HEK293T (cell line): ENCODE measurements at regions not wholly inside any gene's neighbourhood (a gene's known extent, or its start where the extent isn't known, plus 50 kb on each side); places are given as distances from the start of the nearest gene placed in this dataset.

Experiments used
- CTCF ChIA-PET: fragments of 350-600 bp; formaldehyde crosslinking; extraction: SDS; loops from one replicate; lab custom pipeline; 2021; ENCODE audit warnings: antibody characterized with exemption, inconsistent platforms; lab: Yijun Ruan, JAX
- POLR2A ChIA-PET: fragments of 350-600 bp; formaldehyde crosslinking; extraction: SDS; loops from one replicate; lab custom pipeline; 2020; ENCODE audit warnings: antibody characterized with exemption, inconsistent platforms; lab: Yijun Ruan, JAX
- DNase-seq: peaks from one replicate; pipeline ENCODE4 v3.0.0; 2012; ENCODE audit warnings: mixed read lengths; ENCODE audit errors: extremely low spot score
- ARNT ChIP-seq: fragments of 450-650 bp; IDR thresholded peaks from 2 replicates; pipeline ENCODE4 v1.6.1; 2017; ENCODE audit warnings: mild to moderate bottlenecking
- BHLHE40 ChIP-seq: fragments of 450-650 bp; IDR thresholded peaks from 2 replicates; pipeline ENCODE4 v1.6.1; 2016; ENCODE audit warnings: mild to moderate bottlenecking, moderate library complexity, borderline replicate concordance
- CTBP1 ChIP-seq: fragments of 450-650 bp; IDR thresholded peaks from 2 replicates; pipeline ENCODE4 v1.6.1; 2016; ENCODE audit warnings: borderline replicate concordance
- ELF4 ChIP-seq: fragments of 450-650 bp; IDR thresholded peaks from 2 replicates; pipeline ENCODE4 v1.6.1; 2017; ENCODE audit warnings: antibody characterized with exemption
- FOXA1 ChIP-seq: fragments of 450-650 bp; IDR thresholded peaks from 2 replicates; pipeline ENCODE4 v1.6.1; 2016; ENCODE audit warnings: mild to moderate bottlenecking
- FOXK2 ChIP-seq: fragments of 450-650 bp; IDR thresholded peaks from 2 replicates; pipeline ENCODE4 v1.6.1; 2016; ENCODE audit warnings: mild to moderate bottlenecking
- FOXM1 ChIP-seq: fragments of 450-650 bp; IDR thresholded peaks from 2 replicates; pipeline ENCODE4 v1.6.1; 2017; ENCODE audit warnings: mild to moderate bottlenecking, borderline replicate concordance
- HDGF ChIP-seq: fragments of 450-650 bp; IDR thresholded peaks from 2 replicates; pipeline ENCODE4 v1.6.1; 2017; ENCODE audit warnings: antibody characterized with exemption, borderline replicate concordance
- L3MBTL2 ChIP-seq: fragments of 450-650 bp; conservative IDR thresholded peaks from 2 replicates; pipeline ENCODE4 v1.6.1; 2016; ENCODE audit warnings: mild to moderate bottlenecking
- LEF1 ChIP-seq: fragments of 450-650 bp; IDR thresholded peaks from 2 replicates; pipeline ENCODE4 v1.6.1; 2017; ENCODE audit warnings: mild to moderate bottlenecking, borderline replicate concordance
- NFRKB ChIP-seq: fragments of 450-650 bp; IDR thresholded peaks from 2 replicates; pipeline ENCODE4 v1.6.1; 2016; ENCODE audit warnings: mild to moderate bottlenecking, moderate library complexity
- SP1 ChIP-seq: fragments of 450-650 bp; IDR thresholded peaks from 2 replicates; pipeline ENCODE4 v1.6.1; 2017
- SUZ12 ChIP-seq: fragments of 450-650 bp; IDR thresholded peaks from 2 replicates; pipeline ENCODE4 v1.6.1; 2016; ENCODE audit warnings: mild to moderate bottlenecking
- TARDBP ChIP-seq: fragments of 450-650 bp; IDR thresholded peaks from 2 replicates; pipeline ENCODE4 v1.6.1; 2016
- ZNF384 ChIP-seq: fragments of 450-650 bp; IDR thresholded peaks from 2 replicates; pipeline ENCODE4 v1.6.1; 2016
- TF ChIP-seq, protein P1 (sequence below): fragments of 450-650 bp; IDR thresholded peaks from 2 replicates; pipeline ENCODE4 v1.6.1; 2016

- ChIA-PET POLR2A (no interaction called here), CTCF (no interaction called here)
- TF ChIP-seq TARDBP (no peak), ELF4 (no peak)
- no peak for DNase-seq
Observed at GRCh38 chr12:70040141-70040540, 203.1 kb upstream of the CNOT2 start.

GRCh38 chr12:70042675-70043074 lies 200.6 kb upstream of the CNOT2 start:
- no peak for TF ChIP-seq CTBP1
- TF ChIP-seq FOXK2 = no peak
- TF ChIP-seq SP1 = no peak
- no peak for TF ChIP-seq FOXA1
- no peak for TF ChIP-seq ZNF384
- TF ChIP-seq ARNT = no peak
- TF ChIP-seq, protein P1, sequence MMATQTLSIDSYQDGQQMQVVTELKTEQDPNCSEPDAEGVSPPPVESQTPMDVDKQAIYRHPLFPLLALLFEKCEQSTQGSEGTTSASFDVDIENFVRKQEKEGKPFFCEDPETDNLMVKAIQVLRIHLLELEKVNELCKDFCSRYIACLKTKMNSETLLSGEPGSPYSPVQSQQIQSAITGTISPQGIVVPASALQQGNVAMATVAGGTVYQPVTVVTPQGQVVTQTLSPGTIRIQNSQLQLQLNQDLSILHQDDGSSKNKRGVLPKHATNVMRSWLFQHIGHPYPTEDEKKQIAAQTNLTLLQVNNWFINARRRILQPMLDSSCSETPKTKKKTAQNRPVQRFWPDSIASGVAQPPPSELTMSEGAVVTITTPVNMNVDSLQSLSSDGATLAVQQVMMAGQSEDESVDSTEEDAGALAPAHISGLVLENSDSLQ = no peak
- no peak for TF ChIP-seq HDGF
- TF ChIP-seq TARDBP = no peak
- TF ChIP-seq L3MBTL2 = no peak
- ChIA-PET POLR2A (no interaction called here), CTCF (no interaction called here)
- no peak for DNase-seq

GRCh38 chr12:70043490-70044138 lies 199.6 kb upstream of the CNOT2 start:
- POLR2A ChIA-PET = no interaction called here
- no peak for DNase-seq
- CTCF ChIA-PET = no interaction called here
- TF ChIP-seq SP1 = no peak
- TF ChIP-seq FOXA1 = no peak
- no peak for TF ChIP-seq ZNF384
- TF ChIP-seq TARDBP = no peak
- no peak for TF ChIP-seq L3MBTL2
- TF ChIP-seq BHLHE40 = no peak
- TF ChIP-seq ARNT = no peak
- TF ChIP-seq, protein P1 = no peak

GRCh38 chr12:70044167-70044566 lies 199.1 kb upstream of the CNOT2 start:
- no peak for DNase-seq
- POLR2A ChIA-PET = no interaction called here
- CTCF ChIA-PET = no interaction called here

DNA sequence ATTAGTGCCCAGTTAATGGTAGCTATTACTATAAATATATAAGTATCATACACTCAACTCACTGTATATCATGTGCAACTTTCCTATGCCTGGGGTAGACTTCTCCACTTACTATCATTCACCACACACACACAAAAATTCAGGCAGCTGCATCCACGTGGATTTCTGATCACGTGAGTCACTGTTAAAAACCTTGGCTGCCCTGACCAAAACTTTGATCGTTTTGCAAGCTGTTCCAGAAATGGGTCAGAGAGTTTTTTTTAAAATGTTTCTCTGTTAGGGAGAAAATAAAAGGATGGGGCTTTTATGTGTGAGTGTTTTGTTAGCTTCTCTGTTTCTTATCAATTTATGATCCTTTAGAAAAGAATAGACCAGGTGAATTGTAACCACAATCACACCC lies 198.2 kb upstream of the CNOT2 start:
- ChIA-PET POLR2A (no interaction called here), CTCF (no interaction called here)
- DNase-seq = no peak
- TF ChIP-seq CTBP1 (no peak), ZNF384 (no peak), SP1 (no peak)

More at GRCh38 chr12:70044167-70044566, 199.1 kb upstream of the CNOT2 start:
- no peak for TF ChIP-seq LEF1
- TF ChIP-seq FOXM1 = no peak
- no peak for TF ChIP-seq ELF4
- TF ChIP-seq BHLHE40 = no peak
- TF ChIP-seq SUZ12 = no peak
- TF ChIP-seq TARDBP = no peak
- TF ChIP-seq L3MBTL2 = no peak
- no peak for TF ChIP-seq CTBP1
- no peak for TF ChIP-seq ZNF384
- TF ChIP-seq ARNT = no peak
- TF ChIP-seq FOXK2 = no peak
- TF ChIP-seq, protein P1 = no peak
- no peak for TF ChIP-seq NFRKB
- TF ChIP-seq HDGF = no peak
- TF ChIP-seq FOXA1 = no peak
- TF ChIP-seq SP1 = no peak

- DNase-seq = no peak
- TF ChIP-seq FOXA1 = no peak
- no peak for TF ChIP-seq SP1
- no peak for TF ChIP-seq ELF4
- TF ChIP-seq TARDBP = no peak
- no peak for TF ChIP-seq ZNF384
- no peak for TF ChIP-seq ARNT
- TF ChIP-seq FOXK2 = no peak
- TF ChIP-seq L3MBTL2 = no peak
- no peak for TF ChIP-seq CTBP1
- TF ChIP-seq SUZ12 = no peak
- TF ChIP-seq BHLHE40 = no peak
- no peak for TF ChIP-seq FOXM1
- ChIA-PET CTCF (no interaction called here), POLR2A (no interaction called here)
Observed at GRCh38 chr12:70045514-70045913, 197.7 kb upstream of the CNOT2 start.

DNA sequence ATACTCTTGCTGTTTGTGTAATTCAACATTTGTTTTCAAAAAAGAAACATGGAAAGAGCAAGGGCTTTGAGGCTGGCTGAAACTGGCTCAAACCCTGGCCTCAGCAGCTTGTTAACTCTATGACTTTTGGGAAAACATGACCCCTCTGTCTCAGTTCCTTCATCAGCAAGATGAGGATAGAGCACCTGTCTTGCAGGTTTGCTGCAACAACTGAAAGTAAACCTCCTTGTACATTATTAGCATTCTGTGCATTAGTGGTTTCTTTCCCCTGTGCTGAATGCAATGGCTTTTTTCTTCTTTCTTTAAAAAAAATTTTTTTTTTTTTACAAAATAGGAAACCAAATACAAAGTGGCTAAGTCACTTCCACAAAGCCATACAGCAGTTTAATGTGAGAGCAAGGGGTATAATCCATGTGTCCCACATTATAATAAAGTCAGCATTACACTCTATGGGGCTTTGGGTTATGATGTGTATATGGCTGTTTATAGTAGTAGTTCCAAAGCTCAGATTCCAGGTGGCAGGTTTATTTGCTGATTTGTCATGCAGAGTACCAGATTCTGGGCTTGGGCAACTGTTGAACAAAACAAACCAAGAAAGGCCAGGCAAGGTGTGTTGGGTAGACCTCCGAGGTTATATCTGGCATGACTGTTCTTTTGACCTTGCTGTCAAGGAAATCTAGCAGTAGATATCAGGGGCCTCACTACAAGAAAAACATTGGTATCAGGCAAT lies 194.5 kb upstream of the CNOT2 start:
- TF ChIP-seq SUZ12 = no peak
- TF ChIP-seq ZNF384 = no peak
- TF ChIP-seq NFRKB = no peak
- no peak for TF ChIP-seq TARDBP
- TF ChIP-seq FOXK2 = no peak
- TF ChIP-seq FOXM1 = no peak
- no peak for TF ChIP-seq CTBP1
- TF ChIP-seq, protein P1 = no peak
- no peak for TF ChIP-seq ELF4
- no peak for DNase-seq
- POLR2A ChIA-PET = no interaction called here
- CTCF ChIA-PET = no interaction called here
